ENCODE measurements at regions not wholly inside any gene's neighbourhood (a gene's known extent, or its start where the extent isn't known, plus 50 kb on each side); places are given as distances from the start of the nearest gene placed in this dataset.

GRCh38 chr3:168973897-168974296, 689.6 kb downstream of the MECOM start:
- TF ChIP-seq EGR1 (IDR thresholded peaks at IDR 0.05) (no peak), TAF1 (IDR thresholded peaks at IDR 0.05; ENCODE audit: low read depth) (no peak), USF1 (IDR thresholded peaks at IDR 0.05) (no peak), CREB1 (IDR thresholded peaks at IDR 0.05; ENCODE audit: low read depth) (no peak), YY1 (IDR thresholded peaks at IDR 0.05; ENCODE audit: low read depth) (no peak), TCF12 (IDR thresholded peaks at IDR 0.05; ENCODE audit: low read depth) (no peak)
